22Rv1 (cell line): ENCODE measurements at regions not wholly inside any gene's neighbourhood (a gene's known extent, or its start where the extent isn't known, plus 50 kb on each side); places are given as distances from the start of the nearest gene placed in this dataset.

Experiments used
- CTCF ChIP-seq: fragments of 450-650 bp; IDR thresholded peaks from 2 replicates; pipeline ENCODE4 v1.5.1; 2017; ENCODE audit warnings: mild to moderate bottlenecking
- ZFX ChIP-seq: fragments of 450-650 bp; IDR thresholded peaks from 2 replicates; pipeline ENCODE4 v1.6.1; 2017; ENCODE audit warnings: antibody characterized with exemption, borderline replicate concordance

- TF ChIP-seq CTCF (no peak), ZFX (no peak)
Observed at GRCh38 chr1:4129693-4130092, 229.6 kb upstream of the C1orf174 start.
